Tibial nerve (tissue), 4 donors: ENCODE measurements at regions not wholly inside any gene's neighbourhood (a gene's known extent, or its start where the extent isn't known, plus 50 kb on each side); places are given as distances from the start of the nearest gene placed in this dataset.

Source experiments
- DNase-seq, 2 donors: peaks; one replicate each; pipeline ENCODE4 v3.0.0-alpha.2; 2019; ENCODE audit warnings: low spot score in 2 of 2
- H3K27ac ChIP-seq, 4 donors: fragments of 200-600 bp; sonication (generic) in 3 of 4; one replicate each; pipeline ENCODE4 v1.5.1; 2017 to 2019; ENCODE audit warnings: mild to moderate bottlenecking in 1 of 4
- H3K27me3 ChIP-seq, 2 donors: fragments of 200-600 bp; sonication (generic) in 1 of 2; one replicate each; pipeline versions ENCODE4 v1.5.1 to v1.6.0; 2017 to 2019
- H3K36me3 ChIP-seq, 3 donors: fragments of 200-600 bp; sonication (generic); one replicate each; pipeline ENCODE4 v1.5.1; 2018 to 2019
- H3K4me1 ChIP-seq, 4 donors: fragments of 200-600 bp; sonication (generic) in 3 of 4; one replicate each; pipeline ENCODE4 v1.5.1; 2017 to 2019
- H3K4me3 ChIP-seq, 4 donors: fragments of 200-600 bp; sonication (generic) in 3 of 4; one replicate each; pipeline ENCODE4 v1.5.1; 2017 to 2019; ENCODE audit warnings: mild to moderate bottlenecking in 1 of 4, moderate library complexity in 1 of 4
- H3K9me3 ChIP-seq, 4 donors: fragments of 200-600 bp; sonication (generic) in 3 of 4; one replicate each; pipeline ENCODE4 v1.5.1; 2017 to 2019
- EP300 ChIP-seq, 2 donors: sonication (generic); formaldehyde crosslinking; IDR thresholded peaks; one replicate each; pipeline ENCODE4 v1.6.1; 2017; ENCODE audit warnings: antibody characterized with exemption in 2 of 2, mild to moderate bottlenecking in 1 of 2
- POLR2A ChIP-seq, 2 donors: fragments of 450-650 bp; IDR thresholded peaks; one replicate each; pipeline ENCODE4 v1.6.1; 2017; ENCODE audit warnings: antibody characterized with exemption in 2 of 2, mild to moderate bottlenecking in 2 of 2, moderate library complexity in 2 of 2
- WGBS, 2 donors: methylation state at CpG; one replicate each; pipeline ENCODE4 v1.1.5; 2018; 5-methylcytosine and 5-hydroxymethylcytosine counted together
- TF ChIP-seq, protein P1 (sequence below), 5 experiments: fragments of 200-600 bp in 3 of 5; fragments of 450-650 bp in 2 of 5; sonication (generic) in 3 of 5; IDR thresholded peaks; one replicate each; pipeline ENCODE4 v1.5.1; 2016 to 2019; ENCODE audit warnings: antibody characterized with exemption in 5 of 5, mild to moderate bottlenecking in 3 of 5, moderate library complexity in 2 of 5

DNA sequence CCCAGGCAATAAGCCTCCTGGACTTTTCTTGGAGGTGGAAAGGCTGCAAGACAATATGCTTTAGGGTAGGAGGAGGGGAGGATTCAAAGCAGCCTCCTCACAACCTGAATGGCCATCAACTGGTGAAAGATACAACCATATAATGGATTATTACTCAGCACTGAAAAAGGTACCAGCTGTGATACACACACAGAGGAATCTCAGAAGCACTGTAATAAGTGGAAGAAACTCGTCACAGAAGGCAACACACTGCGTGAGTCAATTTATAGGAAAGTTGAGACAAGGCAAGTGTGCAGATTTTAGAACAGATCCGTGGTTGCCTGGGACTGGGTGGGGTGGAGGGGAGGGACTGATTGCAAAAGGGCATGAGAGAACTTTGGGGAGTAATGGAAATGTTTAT lies 64.9 kb upstream of the ZBTB40 start:
- TF ChIP-seq, protein P1, sequence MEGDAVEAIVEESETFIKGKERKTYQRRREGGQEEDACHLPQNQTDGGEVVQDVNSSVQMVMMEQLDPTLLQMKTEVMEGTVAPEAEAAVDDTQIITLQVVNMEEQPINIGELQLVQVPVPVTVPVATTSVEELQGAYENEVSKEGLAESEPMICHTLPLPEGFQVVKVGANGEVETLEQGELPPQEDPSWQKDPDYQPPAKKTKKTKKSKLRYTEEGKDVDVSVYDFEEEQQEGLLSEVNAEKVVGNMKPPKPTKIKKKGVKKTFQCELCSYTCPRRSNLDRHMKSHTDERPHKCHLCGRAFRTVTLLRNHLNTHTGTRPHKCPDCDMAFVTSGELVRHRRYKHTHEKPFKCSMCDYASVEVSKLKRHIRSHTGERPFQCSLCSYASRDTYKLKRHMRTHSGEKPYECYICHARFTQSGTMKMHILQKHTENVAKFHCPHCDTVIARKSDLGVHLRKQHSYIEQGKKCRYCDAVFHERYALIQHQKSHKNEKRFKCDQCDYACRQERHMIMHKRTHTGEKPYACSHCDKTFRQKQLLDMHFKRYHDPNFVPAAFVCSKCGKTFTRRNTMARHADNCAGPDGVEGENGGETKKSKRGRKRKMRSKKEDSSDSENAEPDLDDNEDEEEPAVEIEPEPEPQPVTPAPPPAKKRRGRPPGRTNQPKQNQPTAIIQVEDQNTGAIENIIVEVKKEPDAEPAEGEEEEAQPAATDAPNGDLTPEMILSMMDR (IDR thresholded peaks at IDR 0.05), result no peak
- TF ChIP-seq EP300 (IDR thresholded peaks at IDR 0.05) (no peak), POLR2A (IDR thresholded peaks at IDR 0.05) (no peak)
- H3K36me3 ChIP-seq, result no peaks in the 10 kb centered on the region
- no peak overlapping the region for H3K27ac ChIP-seq
- 80 to 87% methylated on average over 3 of the region's 3 CpGs for WGBS, 2 donors
- H3K27me3 ChIP-seq, result peaks cover 0 to 44% of the 10 kb centered on the region in 2 donors
- H3K4me3 ChIP-seq, result no peak overlapping the region
- H3K9me3 ChIP-seq, result no peaks in the 10 kb centered on the region
- H3K4me1 ChIP-seq, result no peaks in the 10 kb centered on the region
- DNase-seq, result no peak

DNA sequence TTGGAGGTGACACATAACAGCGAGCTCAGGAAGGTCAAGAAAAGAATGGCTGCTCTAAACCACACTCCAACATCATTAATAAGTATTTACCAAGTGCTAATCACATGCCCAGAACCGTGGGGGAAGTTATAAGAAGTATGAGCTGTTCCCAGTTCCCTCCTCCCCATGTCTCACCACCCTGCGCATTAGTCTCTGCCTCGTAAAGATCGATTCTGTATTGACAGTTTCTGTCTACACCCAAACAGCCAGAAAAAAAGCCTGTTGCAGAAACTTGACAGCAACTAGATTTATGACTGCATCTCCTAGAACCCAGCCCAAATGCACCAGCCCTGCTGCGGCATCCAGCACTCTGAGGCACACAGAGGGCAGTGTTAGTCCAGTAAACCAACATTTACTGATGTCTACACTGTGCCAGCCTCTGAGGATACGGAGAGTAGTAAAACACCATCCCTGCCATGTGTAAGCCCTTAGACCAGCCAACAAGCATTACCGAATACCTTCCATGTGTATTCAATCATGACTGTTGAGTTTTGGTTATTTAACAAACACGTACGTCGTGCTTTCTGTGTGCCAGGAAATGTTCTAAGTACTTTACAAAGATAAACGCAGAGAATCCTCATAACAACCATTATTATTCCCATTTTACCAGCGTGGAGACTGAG lies 63.6 kb upstream of the ZBTB40 start:
- DNase-seq, result no peak
- Histone ChIP-seq H3K27ac (no peak overlapping the region), H3K4me1 (no peaks in the 10 kb centered on the region), H3K4me3 (no peak overlapping the region), H3K27me3 (peaks cover 0 to 44% of the 10 kb centered on the region in 2 donors), H3K9me3 (no peaks in the 10 kb centered on the region), H3K36me3 (no peaks in the 10 kb centered on the region)
- WGBS, 2 donors, result 51 to 52% methylated on average over 13 of the region's 13 CpGs
- TF ChIP-seq POLR2A (IDR thresholded peaks at IDR 0.05) (no peak), EP300 (IDR thresholded peaks at IDR 0.05) (no peak)
- TF ChIP-seq, protein P1 (IDR thresholded peaks at IDR 0.05), result no peak

DNA sequence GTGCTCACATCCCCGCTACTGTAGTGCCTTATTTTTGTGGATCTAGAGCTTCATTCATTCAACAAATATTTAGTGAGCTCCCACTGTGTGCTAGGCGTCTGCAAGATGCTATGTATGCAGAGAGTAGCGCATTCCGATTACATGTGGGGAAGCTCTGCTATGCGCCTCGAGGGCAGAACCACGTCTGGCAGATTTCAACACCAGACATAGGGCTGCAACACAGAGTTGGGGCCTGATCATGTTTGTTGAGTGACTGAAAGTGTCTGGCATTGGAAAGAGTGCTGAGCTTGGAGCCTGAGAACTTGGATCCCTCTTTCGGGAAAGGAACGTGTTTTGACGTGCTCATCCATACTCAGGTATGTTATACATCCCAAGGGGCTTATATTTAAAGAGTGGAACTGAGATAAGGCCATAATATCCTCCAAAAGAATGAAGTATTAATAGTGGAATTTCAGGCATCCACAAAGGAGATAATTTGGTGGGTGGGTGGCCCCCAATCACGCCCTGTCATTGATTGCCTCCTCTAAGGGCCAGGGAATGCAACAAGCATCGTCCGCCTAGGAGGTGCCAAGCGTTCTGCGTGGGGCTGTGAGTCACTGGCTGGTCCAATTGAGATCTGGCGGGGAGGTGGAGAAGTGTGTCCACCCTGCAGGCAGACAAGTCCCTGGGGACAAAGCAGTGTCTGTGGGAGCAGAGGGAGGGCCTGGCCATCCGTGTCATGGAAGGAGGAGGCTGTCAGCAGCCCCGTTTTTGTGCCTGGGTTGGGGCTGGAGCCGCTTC lies 62.8 kb upstream of the ZBTB40 start:
- Histone ChIP-seq H3K36me3 (no peaks in the 10 kb centered on the region), H3K27me3 (peaks cover 0 to 43% of the 10 kb centered on the region in 2 donors), H3K27ac (no peak overlapping the region), H3K9me3 (no peaks in the 10 kb centered on the region), H3K4me3 (no peak overlapping the region), H3K4me1 (no peaks in the 10 kb centered on the region)
- TF ChIP-seq POLR2A (IDR thresholded peaks at IDR 0.05), result no peak
- no peak for TF ChIP-seq EP300 (IDR thresholded peaks at IDR 0.05)
- TF ChIP-seq, protein P1 (IDR thresholded peaks at IDR 0.05), result no peak
- WGBS, 2 donors, result 55 to 60% methylated on average over 19 of the region's 19 CpGs
- no peak for DNase-seq

DNA sequence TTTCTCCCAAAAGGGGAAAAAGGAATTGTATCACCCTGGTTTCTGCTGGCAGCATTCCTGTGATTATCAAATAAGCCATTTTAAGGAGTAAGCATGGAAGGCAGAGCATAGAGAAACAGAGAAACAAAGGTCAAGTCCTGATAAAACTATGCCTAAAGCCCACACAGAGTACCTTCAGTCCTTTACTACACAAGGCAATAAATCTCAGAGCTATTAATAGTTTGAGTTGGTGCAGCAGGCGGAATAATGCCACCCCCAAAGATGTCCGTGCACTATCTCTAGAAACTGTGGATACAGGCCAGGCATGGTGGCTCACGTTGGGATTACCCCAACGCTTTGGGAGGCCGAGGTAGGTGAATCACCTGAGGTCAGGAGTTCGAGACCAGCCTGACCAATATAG lies 58.1 kb upstream of the ZBTB40 start:
- no peak for TF ChIP-seq POLR2A (IDR thresholded peaks at IDR 0.05)
- TF ChIP-seq, protein P1 (IDR thresholded peaks at IDR 0.05), result no peak
- TF ChIP-seq EP300 (IDR thresholded peaks at IDR 0.05), result no peak
- H3K27me3 ChIP-seq, result peaks cover 0 to 47% of the 10 kb centered on the region in 2 donors
- H3K4me3 ChIP-seq, result no peak overlapping the region
- DNase-seq, result no peak
- H3K4me1 ChIP-seq, result no peaks in the 10 kb centered on the region
- no peaks in the 10 kb centered on the region for H3K36me3 ChIP-seq
- WGBS, 2 donors, result 68 to 74% methylated on average over 6 of the region's 6 CpGs
- H3K9me3 ChIP-seq, result no peaks in the 10 kb centered on the region
- no peak overlapping the region for H3K27ac ChIP-seq
